ENCODE measurements at regions not wholly inside any gene's neighbourhood (a gene's known extent, or its start where the extent isn't known, plus 50 kb on each side); places are given as distances from the start of the nearest gene placed in this dataset.

DNA sequence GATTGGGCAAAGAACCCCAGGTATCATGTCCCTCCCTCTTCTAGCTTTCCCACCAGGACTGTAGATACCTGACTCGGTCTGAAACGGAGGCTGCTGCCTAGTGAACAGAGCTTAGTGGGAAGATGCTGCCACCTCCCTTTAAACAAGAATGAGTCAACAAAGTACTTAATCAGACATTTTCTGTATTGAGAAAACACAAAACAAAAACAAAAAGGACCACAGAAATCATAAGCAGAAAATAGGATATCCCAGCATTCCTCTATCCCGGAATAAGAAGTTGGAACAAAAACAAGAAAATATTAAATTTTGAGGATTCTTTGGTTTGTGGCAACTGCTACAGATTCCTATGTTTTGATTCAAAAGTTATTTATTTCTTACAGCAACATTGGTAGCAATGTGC, 51.7 kb upstream of the COL8A1 start:
- H3K27ac Mint-ChIP-seq = no peak overlapping the region
- H3K4me1 Mint-ChIP-seq (ENCODE audit: low read depth) = no peaks in the 10 kb centered on the region
- no peak overlapping the region for H3K4me3 Mint-ChIP-seq (ENCODE audit: low read depth)
- no peaks in the 10 kb centered on the region for H3K9me3 Mint-ChIP-seq
- H3K36me3 Mint-ChIP-seq (ENCODE audit: low read depth) = no peaks in the 10 kb centered on the region
- intact Hi-C loops (cut with micrococcal nuclease) = no loop called here
- no peaks in the 10 kb centered on the region for H3K27me3 Mint-ChIP-seq (ENCODE audit: low read depth)
- DNase-seq (ENCODE audit: low spot score) = no peak

DNA sequence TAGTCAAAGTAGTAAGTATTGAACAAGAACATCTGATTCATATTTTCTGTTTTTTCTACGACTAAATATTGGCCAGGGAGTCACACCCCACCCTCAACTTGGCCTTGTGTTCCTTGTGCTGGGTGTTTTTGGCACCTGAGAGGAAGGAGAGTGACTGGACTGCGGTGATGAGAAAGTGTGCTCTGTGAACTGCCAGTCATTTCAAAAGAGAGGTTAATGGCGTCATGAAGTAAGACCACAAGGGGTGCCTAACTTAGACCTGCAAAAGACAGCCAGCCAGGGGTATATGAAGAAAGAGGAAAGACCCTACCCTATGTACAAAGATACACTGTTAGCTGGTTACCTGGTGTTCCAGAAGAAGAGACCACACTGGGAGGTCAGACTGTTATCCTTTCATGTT, 58.4 kb upstream of the COL8A1 start:
- no peak overlapping the region for H3K4me3 Mint-ChIP-seq (ENCODE audit: low read depth)
- no peaks in the 10 kb centered on the region for H3K4me1 Mint-ChIP-seq (ENCODE audit: low read depth)
- no peaks in the 10 kb centered on the region for H3K9me3 Mint-ChIP-seq
- H3K27ac Mint-ChIP-seq = no peak overlapping the region
- H3K27me3 Mint-ChIP-seq (ENCODE audit: low read depth) = no peaks in the 10 kb centered on the region
- no peak for DNase-seq (ENCODE audit: low spot score)
- no peaks in the 10 kb centered on the region for H3K36me3 Mint-ChIP-seq (ENCODE audit: low read depth)
- intact Hi-C loops (cut with micrococcal nuclease) = no loop called here

DNA sequence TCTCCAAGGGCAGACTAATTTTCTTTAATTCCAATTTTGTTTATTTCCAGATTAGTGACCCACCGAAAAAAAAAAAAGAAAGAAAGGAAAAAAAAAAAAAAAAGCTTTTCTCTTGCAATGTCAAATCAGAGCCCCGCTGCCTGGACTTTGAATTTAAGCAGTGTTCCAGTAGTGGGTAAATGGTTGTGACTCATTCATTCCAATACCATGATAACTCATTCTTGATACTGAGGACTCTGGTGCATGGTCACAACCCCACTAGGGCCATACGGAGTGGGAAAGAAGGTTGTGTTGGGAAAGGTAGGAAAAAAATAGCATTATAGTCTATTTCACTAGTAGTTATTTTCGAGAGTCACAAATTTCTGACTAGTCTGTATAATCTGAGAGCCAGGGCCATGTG, 59.1 kb upstream of the COL8A1 start:
- DNase-seq (ENCODE audit: low spot score) = no peak
- intact Hi-C loops (cut with micrococcal nuclease) = no loop called here
- Mint-ChIP-seq H3K27me3 (ENCODE audit: low read depth) (no peaks in the 10 kb centered on the region), H3K9me3 (no peaks in the 10 kb centered on the region), H3K4me1 (ENCODE audit: low read depth) (no peaks in the 10 kb centered on the region), H3K27ac (no peak overlapping the region), H3K36me3 (ENCODE audit: low read depth) (no peaks in the 10 kb centered on the region), H3K4me3 (ENCODE audit: low read depth) (no peak overlapping the region)

DNA sequence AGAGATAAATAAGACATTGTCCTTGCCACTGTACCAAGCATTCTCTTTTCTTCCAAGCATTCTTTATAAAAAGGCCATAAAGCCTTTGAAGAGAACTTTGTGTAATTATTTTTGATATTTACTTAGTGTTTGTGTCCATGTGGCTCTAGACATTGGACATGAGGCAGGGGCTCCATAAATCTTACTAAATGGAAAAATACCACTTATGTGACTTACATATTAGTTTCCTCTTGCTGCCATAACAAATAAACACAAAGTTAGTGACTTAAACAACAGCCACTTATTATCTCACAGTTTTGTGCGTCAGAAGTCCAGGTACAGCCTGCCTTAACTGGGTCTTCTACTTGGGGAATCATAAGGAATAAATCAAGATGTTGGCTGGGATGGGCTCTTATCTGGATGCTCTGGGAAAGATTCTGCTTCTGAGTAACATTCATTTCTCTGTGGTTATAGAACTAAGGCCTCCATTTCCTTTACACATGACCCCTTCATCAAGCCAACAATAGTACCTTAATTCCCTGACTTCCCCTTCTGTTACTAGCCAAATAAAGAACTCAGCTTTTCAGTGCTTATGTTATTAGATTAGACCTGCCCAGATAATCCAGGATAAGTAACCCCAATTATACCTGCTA, 59.9 kb upstream of the COL8A1 start:
- Mint-ChIP-seq H3K4me3 (ENCODE audit: low read depth) (no peak overlapping the region), H3K9me3 (no peaks in the 10 kb centered on the region), H3K27me3 (ENCODE audit: low read depth) (no peaks in the 10 kb centered on the region), H3K4me1 (ENCODE audit: low read depth) (no peaks in the 10 kb centered on the region), H3K27ac (no peak overlapping the region), H3K36me3 (ENCODE audit: low read depth) (no peaks in the 10 kb centered on the region)
- intact Hi-C loops (cut with micrococcal nuclease) = no loop called here
- DNase-seq (ENCODE audit: low spot score) = no peak

DNA sequence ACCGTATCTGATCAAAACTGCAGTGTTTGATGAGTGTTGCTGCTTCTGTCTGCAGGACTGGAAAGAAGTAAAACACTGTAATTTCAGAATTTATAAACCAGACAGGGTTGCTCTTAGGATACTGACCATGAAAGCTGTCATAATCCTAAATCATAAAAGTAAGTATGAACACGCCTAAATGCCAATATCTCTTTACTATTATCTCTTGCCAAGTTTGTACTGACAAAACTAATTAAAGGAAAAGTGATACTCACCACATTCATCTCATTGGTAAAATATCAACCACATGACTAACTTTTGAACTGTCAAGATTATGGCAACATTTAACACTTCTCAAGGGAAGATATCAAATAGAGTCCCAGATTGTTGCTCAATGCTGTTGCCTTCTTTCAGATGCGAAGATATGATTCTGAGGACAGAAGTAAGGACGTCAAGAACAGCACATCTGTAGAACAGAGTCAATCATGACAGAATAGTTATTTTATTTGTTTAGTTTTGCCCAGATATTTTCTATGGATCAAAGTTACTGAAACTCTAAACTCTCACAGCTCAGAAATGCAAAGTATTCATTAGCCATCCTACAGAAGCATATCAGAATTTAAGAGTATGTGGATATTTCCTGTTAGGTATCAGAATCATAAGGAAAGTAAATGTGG, 61.4 kb upstream of the COL8A1 start:
- no peak overlapping the region for H3K4me3 Mint-ChIP-seq (ENCODE audit: low read depth)
- no peak overlapping the region for H3K27ac Mint-ChIP-seq
- intact Hi-C loops (cut with micrococcal nuclease) = no loop called here
- no peak for DNase-seq (ENCODE audit: low spot score)
- no peaks in the 10 kb centered on the region for H3K9me3 Mint-ChIP-seq
- no peaks in the 10 kb centered on the region for H3K36me3 Mint-ChIP-seq (ENCODE audit: low read depth)
- no peaks in the 10 kb centered on the region for H3K27me3 Mint-ChIP-seq (ENCODE audit: low read depth)
- H3K4me1 Mint-ChIP-seq (ENCODE audit: low read depth) = no peaks in the 10 kb centered on the region

DNA sequence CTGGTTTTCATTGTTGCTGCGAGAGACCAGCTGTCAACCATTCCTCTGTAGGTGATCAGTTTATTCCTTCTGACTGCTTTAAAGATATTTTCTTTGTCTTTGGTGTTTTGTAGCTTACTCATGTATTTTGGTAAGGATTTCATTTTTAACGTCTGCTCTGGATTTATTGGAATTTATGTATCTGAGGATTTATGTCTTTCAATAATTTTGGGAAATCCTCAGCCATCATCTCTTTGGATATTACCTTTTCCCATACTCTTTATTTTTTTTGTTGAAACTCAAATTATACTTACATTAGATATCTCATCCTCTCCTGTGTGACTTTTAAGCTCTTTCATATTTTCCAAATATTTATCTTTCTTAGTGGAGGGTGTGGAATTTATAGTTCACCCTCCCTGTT, 62.7 kb upstream of the COL8A1 start:
- H3K4me1 Mint-ChIP-seq (ENCODE audit: low read depth) = no peaks in the 10 kb centered on the region
- no peak for DNase-seq (ENCODE audit: low spot score)
- intact Hi-C loops (cut with micrococcal nuclease) = no loop called here

DNA sequence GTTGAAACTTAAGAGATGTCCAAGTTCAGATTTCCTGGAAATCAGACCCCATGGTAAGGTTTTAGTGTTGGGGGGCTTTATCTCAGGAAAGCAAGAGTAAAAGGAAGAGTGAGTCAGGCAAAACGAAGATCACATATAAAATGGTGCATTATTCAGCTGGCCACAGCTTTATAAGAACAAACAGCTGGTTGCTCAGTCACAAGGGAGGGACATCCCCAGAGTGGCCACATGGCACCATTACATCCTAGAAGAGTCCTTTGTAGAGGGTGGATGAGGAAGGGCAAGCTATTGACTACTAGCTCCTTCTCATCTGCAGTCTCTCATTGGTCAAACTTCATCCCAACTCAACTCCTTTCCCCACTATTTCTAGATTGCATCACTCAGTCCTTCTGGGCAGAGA, 68.3 kb upstream of the COL8A1 start:
- H3K9me3 Mint-ChIP-seq = no peaks in the 10 kb centered on the region
- no peak overlapping the region for H3K4me3 Mint-ChIP-seq (ENCODE audit: low read depth)
- H3K4me1 Mint-ChIP-seq (ENCODE audit: low read depth) = no peaks in the 10 kb centered on the region
- no peaks in the 10 kb centered on the region for H3K36me3 Mint-ChIP-seq (ENCODE audit: low read depth)
- no peak for DNase-seq (ENCODE audit: low spot score)
- H3K27me3 Mint-ChIP-seq (ENCODE audit: low read depth) = no peaks in the 10 kb centered on the region
- intact Hi-C loops (cut with micrococcal nuclease) = no loop called here
- H3K27ac Mint-ChIP-seq = no peak overlapping the region

More for the DNA sequence above, 62.7 kb upstream of the COL8A1 start:
- H3K27ac Mint-ChIP-seq = no peak overlapping the region
- H3K36me3 Mint-ChIP-seq (ENCODE audit: low read depth) = no peaks in the 10 kb centered on the region
- no peaks in the 10 kb centered on the region for H3K9me3 Mint-ChIP-seq
- H3K4me3 Mint-ChIP-seq (ENCODE audit: low read depth) = no peak overlapping the region
- no peaks in the 10 kb centered on the region for H3K27me3 Mint-ChIP-seq (ENCODE audit: low read depth)

DNA sequence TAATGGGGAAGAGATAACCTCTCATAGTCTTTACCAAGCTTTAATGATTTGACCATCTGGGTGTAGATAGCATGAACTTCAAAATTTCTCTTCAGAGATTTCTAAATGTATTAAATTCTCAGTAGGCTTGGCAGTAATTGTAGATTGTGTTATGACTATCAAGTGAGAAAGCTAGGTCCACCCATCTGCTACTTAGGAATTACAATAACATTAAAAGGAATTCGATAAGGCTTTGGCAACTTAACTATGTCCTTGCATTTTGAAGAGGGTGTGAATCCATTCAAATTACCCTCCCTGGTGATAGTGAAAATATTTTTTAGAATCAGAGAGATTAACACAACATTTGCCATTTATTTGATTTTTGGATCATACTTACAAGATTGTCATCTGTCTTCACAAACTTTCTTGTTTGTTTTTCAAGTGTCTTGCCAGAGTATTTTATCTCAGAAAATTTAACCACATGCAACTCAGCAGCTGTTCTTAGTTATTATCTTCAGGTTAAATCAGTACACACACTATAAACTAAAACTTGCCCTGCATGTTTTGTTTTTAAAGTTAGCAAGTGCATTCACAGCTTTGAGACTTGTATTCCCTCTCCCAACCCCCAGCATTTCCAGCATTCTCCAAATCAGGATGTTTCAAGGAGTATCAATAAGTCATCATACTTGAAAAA, 69.6 kb upstream of the COL8A1 start:
- Mint-ChIP-seq H3K36me3 (ENCODE audit: low read depth) (no peaks in the 10 kb centered on the region), H3K4me3 (ENCODE audit: low read depth) (no peak overlapping the region), H3K27ac (no peak overlapping the region), H3K4me1 (ENCODE audit: low read depth) (no peaks in the 10 kb centered on the region), H3K27me3 (ENCODE audit: low read depth) (no peaks in the 10 kb centered on the region), H3K9me3 (no peaks in the 10 kb centered on the region)
- intact Hi-C loops (cut with micrococcal nuclease) = no loop called here
- no peak for DNase-seq (ENCODE audit: low spot score)

DNA sequence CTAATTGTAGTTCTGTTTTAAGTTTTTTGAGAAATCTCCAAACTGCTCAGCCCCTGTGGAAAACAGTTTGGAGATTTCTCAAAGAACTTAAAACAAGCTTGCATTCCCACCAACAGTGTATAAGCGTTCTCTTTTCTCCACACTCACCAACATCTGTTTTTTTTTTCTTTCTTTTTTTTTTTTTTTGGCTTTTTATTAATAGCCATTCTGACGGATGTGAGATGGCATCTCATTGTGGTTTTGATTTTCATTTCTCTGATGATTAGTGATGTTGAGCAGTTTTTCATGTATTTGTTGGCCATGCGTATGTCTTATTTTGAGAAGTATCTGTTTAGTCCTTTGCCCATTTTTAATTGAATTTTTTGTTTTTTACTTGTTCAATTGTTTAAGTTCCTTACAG, 73.1 kb upstream of the COL8A1 start:
- Mint-ChIP-seq H3K9me3 (no peaks in the 10 kb centered on the region), H3K4me3 (ENCODE audit: low read depth) (no peak overlapping the region), H3K36me3 (ENCODE audit: low read depth) (no peaks in the 10 kb centered on the region), H3K27ac (no peak overlapping the region), H3K4me1 (ENCODE audit: low read depth) (no peaks in the 10 kb centered on the region), H3K27me3 (ENCODE audit: low read depth) (no peaks in the 10 kb centered on the region)
- DNase-seq (ENCODE audit: low spot score) = no peak
- intact Hi-C loops (cut with micrococcal nuclease) = no loop called here

DNA sequence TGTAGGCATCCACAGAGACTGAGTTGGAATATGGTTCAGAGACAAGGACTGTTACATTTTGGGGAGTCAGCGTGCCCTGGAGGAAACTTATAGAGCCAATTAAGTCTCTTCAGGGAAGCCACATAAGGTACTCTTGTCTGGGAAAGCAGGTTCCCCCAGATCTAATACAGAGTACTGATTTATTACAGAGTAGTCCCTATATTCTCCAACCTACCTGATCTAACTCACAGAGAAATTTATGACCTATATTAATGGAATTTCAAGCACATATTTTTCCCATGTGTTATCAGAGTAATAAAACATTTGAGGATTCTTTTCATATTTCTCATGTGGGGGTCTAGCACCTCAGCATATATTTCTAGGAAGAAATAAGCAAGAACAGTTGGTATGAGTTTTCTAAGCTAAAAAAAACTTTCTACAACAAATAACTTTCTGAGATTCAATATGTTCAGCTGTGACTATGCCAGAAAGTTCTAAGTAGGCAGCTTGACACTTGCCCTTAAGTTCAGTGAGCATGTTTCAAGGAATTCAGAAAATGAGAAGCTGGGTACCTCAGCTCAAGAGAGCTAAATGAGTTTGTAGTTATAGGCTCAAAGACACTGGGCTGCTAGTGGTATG, 75.3 kb upstream of the COL8A1 start:
- no peaks in the 10 kb centered on the region for H3K4me1 Mint-ChIP-seq (ENCODE audit: low read depth)
- no peak overlapping the region for H3K27ac Mint-ChIP-seq
- no peaks in the 10 kb centered on the region for H3K27me3 Mint-ChIP-seq (ENCODE audit: low read depth)
- no peak overlapping the region for H3K4me3 Mint-ChIP-seq (ENCODE audit: low read depth)
- no peaks in the 10 kb centered on the region for H3K36me3 Mint-ChIP-seq (ENCODE audit: low read depth)
- intact Hi-C loops (cut with micrococcal nuclease) = no loop called here
- no peaks in the 10 kb centered on the region for H3K9me3 Mint-ChIP-seq
- DNase-seq (ENCODE audit: low spot score) = no peak

DNA sequence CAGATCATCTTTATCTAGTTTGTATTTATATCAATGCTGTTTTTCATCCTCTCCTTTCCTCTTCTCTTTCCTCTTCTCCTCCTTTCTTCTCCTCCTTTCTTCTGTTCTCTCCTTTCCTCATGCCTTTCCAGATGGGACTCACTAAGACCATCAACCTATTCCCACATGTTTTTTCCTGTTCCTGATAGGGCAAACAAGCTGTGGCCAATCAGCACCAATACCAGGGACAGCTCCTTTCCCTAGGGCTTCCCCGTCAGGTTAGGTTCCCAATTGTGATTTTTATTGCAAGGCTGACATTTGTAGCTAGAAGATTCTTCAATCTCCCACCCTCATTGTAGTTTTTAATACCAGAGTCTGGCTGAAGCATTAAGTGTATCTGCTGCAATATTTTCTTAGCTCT, 76.3 kb upstream of the COL8A1 start:
- Mint-ChIP-seq H3K27me3 (ENCODE audit: low read depth) (no peaks in the 10 kb centered on the region), H3K9me3 (no peaks in the 10 kb centered on the region), H3K36me3 (ENCODE audit: low read depth) (no peaks in the 10 kb centered on the region), H3K4me3 (ENCODE audit: low read depth) (no peak overlapping the region), H3K4me1 (ENCODE audit: low read depth) (no peaks in the 10 kb centered on the region), H3K27ac (no peak overlapping the region)
- DNase-seq (ENCODE audit: low spot score) = no peak
- intact Hi-C loops (cut with micrococcal nuclease) = no loop called here

DNA sequence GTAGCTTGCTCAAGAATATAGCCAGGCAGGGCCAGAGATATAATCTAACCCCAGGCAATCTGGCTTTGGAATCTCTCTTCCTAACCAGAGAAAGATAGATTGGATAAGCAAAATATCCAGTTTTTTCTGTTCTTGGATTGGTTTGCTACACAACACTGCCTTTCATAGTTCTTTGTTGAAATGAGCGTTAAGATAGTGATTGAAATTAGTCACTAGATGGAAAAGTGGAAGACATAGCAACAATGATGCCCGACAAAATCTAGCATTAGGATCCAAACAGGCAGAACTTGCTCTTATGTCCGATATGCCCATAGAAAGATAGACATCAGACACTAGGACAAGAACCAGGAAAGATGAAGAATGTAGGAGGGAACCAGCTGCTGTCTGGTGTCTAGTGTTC, 77.3 kb upstream of the COL8A1 start:
- no peak for DNase-seq (ENCODE audit: low spot score)
- intact Hi-C loops (cut with micrococcal nuclease) = no loop called here
- Mint-ChIP-seq H3K9me3 (no peaks in the 10 kb centered on the region), H3K27me3 (ENCODE audit: low read depth) (no peaks in the 10 kb centered on the region), H3K36me3 (ENCODE audit: low read depth) (no peaks in the 10 kb centered on the region), H3K4me3 (ENCODE audit: low read depth) (no peak overlapping the region), H3K4me1 (ENCODE audit: low read depth) (no peaks in the 10 kb centered on the region), H3K27ac (no peak overlapping the region)

DNA sequence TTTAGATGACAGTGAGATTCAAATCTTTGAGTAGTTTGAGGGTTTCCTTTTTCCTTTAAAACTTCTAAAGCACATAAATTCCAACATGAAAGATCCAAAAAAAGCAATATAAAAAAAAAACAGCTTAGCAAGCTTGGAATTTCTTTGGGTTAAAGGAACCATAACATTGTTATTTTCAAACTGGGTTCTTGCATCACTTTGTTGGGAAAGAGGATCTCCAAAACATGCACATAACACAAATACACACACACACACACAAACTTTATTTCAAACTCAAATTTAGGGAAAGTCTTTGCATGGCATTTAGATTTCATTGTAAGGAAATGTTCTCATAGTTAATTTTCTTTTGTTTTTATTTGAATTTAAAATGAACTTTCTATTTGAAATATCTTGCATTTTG, 79.2 kb upstream of the COL8A1 start:
- Mint-ChIP-seq H3K4me3 (ENCODE audit: low read depth) (no peak overlapping the region), H3K9me3 (no peaks in the 10 kb centered on the region), H3K4me1 (ENCODE audit: low read depth) (no peaks in the 10 kb centered on the region), H3K27me3 (ENCODE audit: low read depth) (no peaks in the 10 kb centered on the region), H3K36me3 (ENCODE audit: low read depth) (no peaks in the 10 kb centered on the region), H3K27ac (no peak overlapping the region)
- intact Hi-C loops (cut with micrococcal nuclease) = no loop called here
- no peak for DNase-seq (ENCODE audit: low spot score)

All from activated T-helper 2 cell treated with anti-CD3 and anti-CD28 coated beads, Interferon-gamma antibody, Interleukin-2, Interleukin-4, amounts not matched to agents 10 μg/mL and 5 μg/mL and 100 μg/mL, durations not matched to agents 14 hours and 24 hours and 36 hours (primary cell).